Epithelial cell of proximal tubule (primary cell): ENCODE measurements at regions not wholly inside any gene's neighbourhood (a gene's known extent, or its start where the extent isn't known, plus 50 kb on each side); places are given as distances from the start of the nearest gene placed in this dataset.
"Not testable (repeated sequence)": the region's sequence is repeated elsewhere in the genome, so short reads cannot be mapped to it uniquely, and the experiment has no call there.

ENCODE experiments used
- DNase-seq: peaks from one replicate; pipeline ENCODE4 v3.0.0-alpha.2; 2011; ENCODE audit warnings: low read depth
- H3K4me3 ChIP-seq: 2 replicates; pipeline ENCODE4 v1.5.1; 2011; ENCODE audit warnings: low read depth, mild to moderate bottlenecking, low read length
- CTCF ChIP-seq: conservative IDR thresholded peaks from 2 replicates; pipeline ENCODE4 v1.5.1; 2012; ENCODE audit warnings: low read depth, mild to moderate bottlenecking, low read length

GRCh38 chr6:147651-148050 lies 144.6 kb upstream of the DUSP22 start:
- DNase-seq, H3K4me3 ChIP-seq: not testable (repeated sequence)

GRCh38 chr6:148051-148984 lies 144.0 kb upstream of the DUSP22 start:
- H3K4me3 ChIP-seq, DNase-seq: not testable (repeated sequence)
- peak; percentile 55 for TF ChIP-seq CTCF

DNA sequence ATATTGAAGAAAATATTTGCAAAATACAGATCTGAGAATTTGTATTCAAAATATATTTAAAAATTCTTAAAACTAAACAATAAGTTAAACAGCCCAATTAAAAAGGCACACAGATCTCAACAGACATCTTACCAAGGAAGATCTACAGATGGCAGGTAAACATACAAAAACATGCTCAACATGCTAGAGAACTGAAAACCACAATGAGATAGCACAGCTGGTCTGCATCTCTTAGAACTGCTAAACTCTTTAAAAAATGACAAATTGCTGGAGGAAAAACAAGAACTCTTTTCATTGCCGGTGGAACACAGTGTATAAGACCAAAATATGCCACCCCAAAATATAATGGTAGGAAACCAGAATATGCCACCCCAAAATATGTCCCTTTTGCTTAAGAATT lies 142.1 kb upstream of the DUSP22 start:
- H3K4me3 ChIP-seq, DNase-seq: not testable (repeated sequence)

GRCh38 chr6:152436-152835 lies 139.9 kb upstream of the DUSP22 start:
- DNase-seq, H3K4me3 ChIP-seq: not testable (repeated sequence)

DNA sequence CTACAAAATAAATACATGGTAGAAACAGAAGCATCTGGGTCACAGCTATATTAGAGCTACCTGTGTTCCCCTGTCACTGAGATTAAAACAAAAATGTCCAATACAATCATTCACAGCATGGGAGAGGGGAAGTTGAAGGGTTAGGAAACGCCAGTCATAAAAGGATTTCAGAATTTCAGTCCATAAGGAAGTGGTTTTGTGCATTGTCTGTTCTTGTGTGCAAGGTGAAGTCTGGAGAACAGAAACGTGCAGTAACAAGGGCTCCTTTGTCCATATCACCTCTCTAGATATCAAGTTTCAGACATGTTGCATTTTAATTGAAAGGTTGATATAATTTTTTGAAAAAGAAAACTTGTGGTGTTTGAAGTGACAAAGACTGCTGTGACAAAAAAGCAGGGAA lies 139.3 kb upstream of the DUSP22 start:
- not testable (repeated sequence) for H3K4me3 ChIP-seq, DNase-seq

- not testable (repeated sequence) for DNase-seq, H3K4me3 ChIP-seq
Observed at GRCh38 chr6:153867-154266, 138.4 kb upstream of the DUSP22 start.

DNA sequence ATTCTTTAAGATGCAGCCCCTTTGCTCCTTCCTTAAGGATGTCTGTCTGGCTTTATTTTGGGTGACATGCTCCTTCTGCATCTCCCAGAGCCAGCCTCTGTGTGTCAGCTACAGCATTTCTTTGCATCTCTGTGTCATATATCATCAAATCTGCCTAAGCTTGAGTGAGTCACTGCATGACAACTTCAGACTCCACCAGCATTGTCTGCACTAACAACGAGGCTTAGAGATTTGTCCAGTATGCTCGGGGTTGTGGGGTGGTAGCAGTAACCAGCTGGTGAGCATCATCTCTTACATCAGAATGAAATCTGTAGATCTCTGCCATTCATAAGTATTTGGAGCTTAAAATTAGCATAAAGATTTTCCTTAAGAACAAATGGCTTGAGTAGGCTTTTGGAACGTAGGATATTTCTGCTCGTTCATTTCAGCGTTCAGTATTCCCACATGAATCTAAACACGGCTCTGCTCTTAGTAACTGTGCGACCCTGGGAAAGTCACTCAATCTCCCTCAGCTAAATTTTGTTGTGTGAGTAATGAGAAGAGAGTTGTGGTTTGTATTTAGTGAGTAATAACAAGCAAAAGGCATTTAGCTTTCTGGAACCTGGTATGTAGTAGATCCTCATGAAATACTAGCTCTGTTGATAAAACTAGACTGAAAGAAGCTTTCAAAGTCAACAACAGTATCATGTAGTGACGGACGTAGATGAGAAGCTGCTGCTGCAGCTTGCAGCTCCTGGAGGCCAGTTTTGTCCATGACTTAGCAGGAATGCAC lies 137.8 kb upstream of the DUSP22 start:
- H3K4me3 ChIP-seq, DNase-seq: not testable (repeated sequence)

DNA sequence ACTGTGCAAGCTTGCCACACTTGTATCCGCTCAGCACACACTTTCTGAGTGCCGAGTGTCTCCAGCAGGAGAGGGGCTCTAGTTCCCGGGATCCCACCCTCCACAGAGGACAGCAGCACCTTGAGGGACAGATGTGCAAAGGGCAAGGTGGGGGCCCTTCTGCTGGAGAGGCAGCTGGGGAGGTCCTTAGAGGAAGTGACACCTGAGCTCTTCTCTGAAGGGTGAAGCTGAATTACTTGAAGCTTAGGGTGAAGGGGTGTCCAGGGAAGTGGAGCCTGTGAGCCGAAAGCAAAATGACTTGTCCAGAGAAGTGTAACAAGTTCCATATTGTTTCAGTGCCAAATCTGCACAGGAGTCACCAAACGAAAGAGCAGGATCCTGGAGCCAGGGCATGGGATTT lies 136.3 kb upstream of the DUSP22 start:
- no peak for DNase-seq
- no peak overlapping the region for H3K4me3 ChIP-seq
- no peak for TF ChIP-seq CTCF

GRCh38 chr6:156441-157140 lies 135.7 kb upstream of the DUSP22 start:
- not testable (repeated sequence) for DNase-seq, H3K4me3 ChIP-seq

- not testable (repeated sequence) for H3K4me3 ChIP-seq, DNase-seq
- TF ChIP-seq CTCF: peak; percentile 47
Observed at GRCh38 chr6:157176-157575, 135.1 kb upstream of the DUSP22 start.

- not testable (repeated sequence) for H3K4me3 ChIP-seq, DNase-seq
Observed at GRCh38 chr6:161657-162056, 130.6 kb upstream of the DUSP22 start.
